Motor neuron (in vitro differentiated cells): ENCODE measurements at regions not wholly inside any gene's neighbourhood (a gene's known extent, or its start where the extent isn't known, plus 50 kb on each side); places are given as distances from the start of the nearest gene placed in this dataset.
"Not testable (repeated sequence)": the region's sequence is repeated elsewhere in the genome, so short reads cannot be mapped to it uniquely, and the experiment has no call there.

ENCODE experiments used
- ATAC-seq, 8 experiments: fragments of 200-7000 bp; cut with Tn5 transposase; replicated peaks in 6 of 8; 2 replicates each; pipeline ENCODE4 v1.8.0; 2021; ENCODE audit warnings: mild to moderate bottlenecking in 8 of 8, moderate library complexity in 8 of 8
- H3K27ac ChIP-seq, 2 donors: fragments of 250-450 bp; sonication (Bioruptor Pico); 2 replicates each; pipeline ENCODE4 v1.9.0; 2021; ENCODE audit warnings: antibody characterized with exemption in 2 of 2, mild to moderate bottlenecking in 2 of 2, moderate library complexity in 1 of 2
- H3K4me1 ChIP-seq, 2 donors: fragments of 250-450 bp; sonication (Bioruptor Pico); replicated peaks in 1 of 2; 2 replicates each; pipeline ENCODE4 v1.6.1; 2021; ENCODE audit warnings: antibody characterized with exemption in 2 of 2, mild to moderate bottlenecking in 2 of 2, moderate library complexity in 1 of 2
- H3K4me3 ChIP-seq, 5 donors: fragments of 250-450 bp; sonication (Bioruptor Pico); 2 replicates each; pipeline ENCODE4 v1.9.0; 2021; ENCODE audit warnings: antibody characterized with exemption in 5 of 5, mild to moderate bottlenecking in 5 of 5, moderate library complexity in 4 of 5
- WGBS, 10 experiments: fragments of 450-650 bp; shearing (Covaris generic); methylation state at CpG; one replicate each; pipeline ENCODE4 v1.0.0; 2022; 5-methylcytosine and 5-hydroxymethylcytosine counted together
- in situ Hi-C, 9 experiments: fragments of 400-800 bp; cut with MboI; loops; one replicate each; pipeline ENCODE4 v1.15.0; 2021; ENCODE audit warnings: low sequenced_read_pairs in 9 of 9, low pct_unique_long_range_greater_than_20kb in 2 of 9; ENCODE audit not compliant: unreplicated experiment in 9 of 9

GRCh38 chr14:105894978-105895881, 368.8 kb downstream of the TMEM121 start:
- H3K4me3 ChIP-seq: no peak overlapping the region
- in situ Hi-C loops: no loop called here
- no peak overlapping the region for H3K27ac ChIP-seq
- no peaks in the 10 kb centered on the region for H3K4me1 ChIP-seq
- no peak for ATAC-seq
- 20 to 80% (median 46%) methylated on average over 1 to 19 of the region's 30 CpGs; no CpG with 5 or more reads in 4 of the 10 experiments for WGBS, 10 experiments

GRCh38 chr14:105896206-105896605, 369.8 kb downstream of the TMEM121 start:
- ATAC-seq, in situ Hi-C loops, H3K27ac ChIP-seq, H3K4me1 ChIP-seq, H3K4me3 ChIP-seq: not testable (repeated sequence)
- WGBS, 10 experiments: 7 to 38% methylated on average over 1 to 4 of the region's 6 CpGs; no CpG with 5 or more reads in 8 of the 10 experiments

GRCh38 chr14:105896961-105897724, 370.8 kb downstream of the TMEM121 start:
- ATAC-seq, H3K27ac ChIP-seq, H3K4me3 ChIP-seq, in situ Hi-C loops, H3K4me1 ChIP-seq: not testable (repeated sequence)
- 0 to 43% (median 10%) methylated on average over 1 to 4 of the region's 6 CpGs; no CpG with 5 or more reads in 4 of the 10 experiments for WGBS, 10 experiments

GRCh38 chr14:105897725-105898113, 371.3 kb downstream of the TMEM121 start:
- no peak for ATAC-seq
- Histone ChIP-seq H3K4me3 (no peak overlapping the region), H3K27ac (no peak overlapping the region), H3K4me1 (no peaks in the 10 kb centered on the region)
- in situ Hi-C loops: no loop called here
- 0 to 50% (median 16%) methylated on average over 1 to 5 of the region's 7 CpGs; no CpG with 5 or more reads in 6 of the 10 experiments for WGBS, 10 experiments

- Histone ChIP-seq H3K27ac (no peak overlapping the region), H3K4me1 (no peaks in the 10 kb centered on the region), H3K4me3 (no peak overlapping the region)
- 18 to 100% (median 57%) methylated on average over 1 to 2 of the region's 11 CpGs; no CpG with 5 or more reads in 6 of the 10 experiments for WGBS, 10 experiments
- in situ Hi-C loops: no loop called here
- ATAC-seq: no peak
These were observed 372.2 kb downstream of the TMEM121 start for GRCh38 chr14:105898482-105899010.

- in situ Hi-C loops: no loop called here
- ATAC-seq: no peak
- Histone ChIP-seq H3K27ac (no peak overlapping the region), H3K4me3 (no peak overlapping the region), H3K4me1 (no peaks in the 10 kb centered on the region)
- 10 to 100% (median 29%) methylated on average over 1 to 4 of the region's 9 CpGs; no CpG with 5 or more reads in 5 of the 10 experiments for WGBS, 10 experiments
These were observed 372.8 kb downstream of the TMEM121 start for GRCh38 chr14:105899071-105899641.

- Histone ChIP-seq H3K4me3 (no peak overlapping the region), H3K27ac (no peak overlapping the region), H3K4me1 (no peaks in the 10 kb centered on the region)
- in situ Hi-C loops: no loop called here
- WGBS, 10 experiments: 17 to 57% methylated on average over 1 to 7 of the region's 11 CpGs; no CpG with 5 or more reads in 8 of the 10 experiments
- ATAC-seq: no peak
These were observed 373.4 kb downstream of the TMEM121 start for GRCh38 chr14:105899657-105900397.

- 0 to 60% (median 20%) methylated on average over 1 to 2 of the region's 30 CpGs; no CpG with 5 or more reads in 7 of the 10 experiments for WGBS, 10 experiments
- ATAC-seq: no peak
- Histone ChIP-seq H3K27ac (no peak overlapping the region), H3K4me1 (no peaks in the 10 kb centered on the region), H3K4me3 (no peak overlapping the region)
- in situ Hi-C loops: no loop called here
These were observed 374.2 kb downstream of the TMEM121 start for GRCh38 chr14:105900398-105901160.

GRCh38 chr14:105901226-105901625, 374.8 kb downstream of the TMEM121 start:
- WGBS, 10 experiments: 6 to 20% (median 10%) methylated on average over 1 to 6 of the region's 10 CpGs; no CpG with 5 or more reads in 7 of the 10 experiments
- Histone ChIP-seq H3K4me1 (no peaks in the 10 kb centered on the region), H3K4me3 (no peak overlapping the region), H3K27ac (no peak overlapping the region)
- ATAC-seq: no peak
- in situ Hi-C loops: no loop called here

- Histone ChIP-seq H3K4me3 (no peak overlapping the region), H3K27ac (no peak overlapping the region), H3K4me1 (no peaks in the 10 kb centered on the region)
- ATAC-seq: no peak
- in situ Hi-C loops: no loop called here
- 0 to 87% (median 49%) methylated on average over 1 to 5 of the region's 15 CpGs; no CpG with 5 or more reads in 5 of the 10 experiments for WGBS, 10 experiments
These were observed 375.9 kb downstream of the TMEM121 start for GRCh38 chr14:105902131-105902898.

GRCh38 chr14:105902899-105903165, 376.4 kb downstream of the TMEM121 start:
- H3K4me1 ChIP-seq, ATAC-seq, H3K4me3 ChIP-seq, in situ Hi-C loops, H3K27ac ChIP-seq: not testable (repeated sequence)
- WGBS, 10 experiments: no CpG with 5 or more reads among the region's 9 CpGs
